OCI-M1 (cell line): ENCODE measurements at regions not wholly inside any gene's neighbourhood (a gene's known extent, or its start where the extent isn't known, plus 50 kb on each side); places are given as distances from the start of the nearest gene placed in this dataset.

ENCODE experiments used
- DNase-seq: peaks from one replicate; lab custom pipeline; 2025; lab: John Stamatoyannopoulos, UW

DNA sequence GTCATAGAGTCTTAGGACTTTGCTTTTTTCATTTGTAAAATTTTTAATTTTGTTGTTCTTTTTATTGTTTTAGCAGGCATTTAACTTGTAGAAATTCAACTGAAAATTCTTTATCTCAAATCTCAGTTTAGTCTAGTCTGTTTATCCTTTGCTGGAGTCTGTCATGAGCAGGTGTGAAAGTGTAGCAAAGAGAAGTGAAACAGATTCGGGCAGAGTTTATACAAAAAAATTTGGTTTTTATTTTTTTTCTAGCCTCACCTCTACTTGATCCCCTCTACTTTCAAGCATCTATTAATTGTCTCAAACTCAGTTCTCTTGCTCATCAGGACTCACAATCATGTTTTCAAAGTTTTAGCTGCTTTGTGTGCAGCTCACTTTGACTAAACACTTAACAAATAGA, 655.2 kb downstream of the HDGFL1 start:
- DNase-seq = no peak

DNA sequence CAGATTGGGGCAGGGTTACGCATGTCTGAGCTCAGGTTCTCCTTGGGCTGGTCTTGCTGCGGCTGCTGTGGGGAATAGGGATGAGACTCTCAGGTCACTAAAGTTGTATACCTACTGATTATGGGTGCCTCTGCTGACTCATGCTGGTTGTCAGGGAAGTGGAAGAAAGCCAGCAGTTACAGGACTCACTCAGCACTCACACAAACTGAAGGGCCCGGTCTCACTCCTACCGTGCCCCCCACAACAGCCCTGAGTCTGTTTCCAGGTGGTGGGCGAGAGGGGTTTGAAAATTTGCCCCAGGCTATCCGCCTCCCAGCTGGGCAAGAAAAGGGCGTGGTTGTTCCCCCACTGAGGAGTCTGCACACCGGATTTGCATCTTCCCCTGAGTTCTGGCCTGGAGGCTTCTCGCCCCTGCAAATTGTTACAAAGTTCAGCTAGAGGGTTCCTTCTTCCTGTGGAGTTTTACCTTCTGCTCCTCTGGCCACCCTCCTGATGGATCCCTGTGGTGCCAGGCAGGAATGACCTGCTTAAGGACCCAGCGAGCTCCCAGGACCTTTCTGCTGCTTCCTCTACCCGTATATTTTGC, 659.2 kb downstream of the HDGFL1 start:
- DNase-seq = peak; percentile 25

DNA sequence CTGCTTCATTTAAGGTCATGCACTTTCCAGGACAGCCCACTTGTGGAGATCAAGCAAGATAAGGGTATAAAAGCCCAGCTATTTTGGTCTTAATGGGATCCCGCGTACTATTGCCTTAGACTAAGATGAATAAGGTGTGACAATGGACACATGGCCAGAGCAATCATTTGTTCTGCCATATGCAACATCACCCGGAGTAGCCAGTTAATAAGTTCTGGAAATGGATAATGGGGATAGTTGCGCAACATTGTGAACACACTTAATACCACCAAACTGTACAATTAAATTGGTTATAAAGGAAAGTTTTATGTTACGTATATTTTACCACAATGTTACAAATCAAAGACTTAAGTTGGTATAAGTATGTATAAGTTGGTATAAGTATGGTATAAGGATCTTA, 674.5 kb downstream of the HDGFL1 start:
- DNase-seq = no peak

DNA sequence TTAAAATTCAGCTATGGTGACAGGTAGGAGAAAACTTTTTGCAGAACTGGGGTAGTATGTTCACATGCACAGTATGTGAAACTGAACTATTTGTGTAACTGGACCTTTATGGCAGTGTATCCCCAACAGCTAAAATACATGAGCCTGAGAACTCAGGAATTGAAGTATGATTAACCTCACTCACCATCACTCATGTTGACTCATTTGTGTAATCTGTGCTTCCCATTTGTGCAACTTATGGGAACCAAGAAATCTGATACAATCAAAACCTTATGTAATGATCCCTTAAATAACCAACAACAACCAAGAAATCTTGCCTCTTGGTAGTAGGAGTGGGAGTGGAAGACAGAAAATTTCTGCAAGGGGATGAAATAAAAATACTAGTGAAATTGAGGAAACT, 674.9 kb downstream of the HDGFL1 start:
- no peak for DNase-seq

DNA sequence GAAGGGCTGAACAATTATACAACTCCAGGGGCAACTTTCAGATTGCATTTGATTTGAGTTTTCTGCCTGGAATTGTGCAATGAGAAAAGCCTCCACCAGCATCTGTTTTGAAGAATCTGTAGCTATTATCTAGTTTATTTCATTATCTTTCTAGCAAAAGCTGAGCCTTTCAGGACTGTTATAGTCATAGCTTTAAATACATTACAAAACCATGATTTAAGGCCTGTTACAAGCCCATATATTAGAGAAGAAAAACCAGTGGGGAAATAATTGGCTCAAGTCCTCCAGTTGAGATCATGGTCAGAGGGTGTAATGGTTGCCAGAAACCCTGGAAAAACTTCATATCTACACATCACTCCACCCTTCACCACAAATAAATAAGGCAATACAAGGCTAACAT, 676.2 kb downstream of the HDGFL1 start:
- DNase-seq = no peak

DNA sequence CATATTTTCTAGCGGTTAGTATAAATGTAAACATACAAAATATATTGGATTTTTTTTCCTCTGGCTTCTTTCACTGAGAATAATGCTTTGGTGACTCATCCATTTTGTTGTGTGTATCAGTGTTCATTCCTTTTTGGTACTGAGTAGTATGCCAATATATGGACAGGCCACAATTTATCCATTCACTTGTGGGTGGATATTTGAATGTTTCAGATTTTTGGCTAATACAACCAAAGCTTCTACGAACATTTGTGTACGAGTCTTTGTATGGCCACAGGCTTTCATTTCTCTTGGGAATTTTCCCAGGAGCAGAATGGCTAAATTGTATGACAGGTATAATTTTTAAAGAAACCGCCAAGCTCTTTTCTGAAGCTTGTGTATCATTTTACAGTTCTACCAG, 677.5 kb downstream of the HDGFL1 start:
- no peak for DNase-seq

DNA sequence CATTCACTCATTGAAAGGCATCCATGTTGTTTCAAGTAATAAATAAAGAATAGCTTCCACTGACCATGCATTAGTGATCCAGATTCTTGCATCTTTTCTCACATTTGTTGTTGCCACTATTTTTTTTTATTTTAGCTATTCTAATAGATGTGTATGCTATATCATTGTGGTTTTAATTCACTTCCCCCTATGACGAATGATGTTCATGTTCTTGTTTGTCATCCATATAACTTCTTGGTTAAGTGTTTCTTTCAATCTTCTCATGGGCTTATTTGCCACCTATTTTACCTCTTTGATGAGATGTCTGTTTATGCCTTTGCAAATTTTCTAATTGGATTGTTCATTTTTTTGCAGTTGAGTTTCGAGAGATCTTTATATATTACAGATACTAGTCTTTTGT, 681.2 kb downstream of the HDGFL1 start:
- peak; percentile 20 for DNase-seq

DNA sequence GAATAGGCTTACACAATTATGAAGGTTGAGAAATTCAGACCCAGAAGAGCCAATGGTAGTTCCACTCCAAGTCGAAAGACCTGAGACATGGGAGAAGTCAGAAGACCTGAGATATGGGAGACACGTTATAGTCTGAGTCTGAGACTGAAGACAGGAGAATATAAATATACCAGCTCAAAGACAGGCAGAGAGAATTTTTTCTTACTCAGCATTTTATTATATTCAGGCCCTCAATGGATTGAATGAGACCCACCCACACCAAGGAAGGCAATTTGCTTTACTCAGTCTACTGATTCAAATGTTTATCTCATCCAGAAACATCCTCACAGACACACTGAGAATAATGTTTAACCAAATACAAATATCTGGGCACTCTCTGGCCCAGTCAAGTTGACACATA, 693.5 kb downstream of the HDGFL1 start:
- no peak for DNase-seq

DNA sequence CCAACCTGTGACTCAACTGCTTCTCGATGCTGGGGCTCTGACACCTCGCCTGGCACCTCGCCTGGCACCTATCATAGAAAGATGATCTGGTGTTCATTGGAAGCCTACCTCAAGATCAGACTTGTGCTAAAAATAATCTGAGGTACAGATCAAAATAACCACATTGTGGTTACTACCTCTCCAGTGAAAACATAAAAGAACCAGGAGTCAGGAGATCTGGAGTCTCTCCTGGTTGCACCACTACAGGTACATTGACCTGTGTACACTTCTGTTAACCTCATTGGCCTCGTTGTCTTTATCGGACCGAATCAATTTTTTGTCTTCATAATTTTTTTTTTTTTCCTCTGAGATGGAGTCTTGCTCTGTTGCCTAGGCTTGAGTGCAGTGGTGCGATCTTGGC, 695.9 kb downstream of the HDGFL1 start:
- DNase-seq = no peak

DNA sequence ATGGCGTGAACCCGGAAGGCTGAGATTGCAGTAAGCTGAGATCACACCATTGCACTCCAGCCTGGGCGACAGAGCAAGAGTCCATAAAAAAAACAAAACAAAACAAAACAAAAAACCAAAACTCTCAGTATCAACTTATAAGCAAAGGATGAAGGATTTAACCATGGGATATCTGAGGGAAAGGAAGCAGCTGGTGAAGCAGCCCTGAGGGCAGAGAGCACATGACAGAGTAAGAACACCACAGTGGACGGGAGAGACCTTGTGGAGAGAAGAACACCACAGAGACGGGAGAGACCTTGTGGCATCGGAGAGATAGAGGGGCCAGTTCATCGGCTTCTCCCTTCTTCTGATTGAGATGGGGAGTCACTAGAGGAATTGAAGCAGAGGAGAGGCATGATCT, 697.2 kb downstream of the HDGFL1 start:
- DNase-seq = no peak

DNA sequence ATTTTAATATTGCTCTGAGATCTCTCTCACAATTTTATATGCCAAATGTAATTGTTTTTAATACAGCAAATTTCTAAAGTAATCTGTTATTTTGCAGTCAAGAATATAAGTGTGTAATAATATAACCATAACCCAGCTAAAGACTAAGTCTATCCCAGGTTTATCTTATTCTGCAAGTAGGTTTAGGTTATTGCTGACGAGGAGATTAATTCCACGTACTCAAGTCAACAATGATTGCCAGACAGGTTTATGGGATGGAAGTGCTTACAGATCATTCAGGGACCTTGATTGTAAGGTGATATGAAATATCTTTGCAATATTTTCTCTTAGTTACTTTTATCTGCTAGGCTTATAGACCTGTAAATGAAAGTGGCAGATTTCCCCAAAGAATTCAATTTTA, 698.3 kb downstream of the HDGFL1 start:
- DNase-seq = no peak

DNA sequence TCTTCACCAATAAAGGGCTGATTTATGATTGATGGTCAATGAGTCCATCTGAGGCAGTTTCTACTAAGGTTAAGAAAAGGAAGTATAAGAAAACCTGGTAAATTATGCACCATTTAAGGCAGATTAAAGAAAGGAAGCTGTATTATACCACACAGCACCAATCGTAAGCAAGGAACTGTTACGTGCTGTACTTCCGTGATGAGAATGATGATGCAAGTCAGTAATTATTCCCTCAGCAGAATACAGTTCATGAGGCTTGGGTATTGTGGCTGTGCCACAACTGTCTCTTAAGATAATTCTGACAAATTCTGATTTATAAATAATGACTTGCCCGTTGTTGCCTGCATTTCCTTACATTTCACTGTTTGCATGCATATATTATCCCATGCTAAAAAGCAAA, 699.0 kb downstream of the HDGFL1 start:
- no peak for DNase-seq

DNA sequence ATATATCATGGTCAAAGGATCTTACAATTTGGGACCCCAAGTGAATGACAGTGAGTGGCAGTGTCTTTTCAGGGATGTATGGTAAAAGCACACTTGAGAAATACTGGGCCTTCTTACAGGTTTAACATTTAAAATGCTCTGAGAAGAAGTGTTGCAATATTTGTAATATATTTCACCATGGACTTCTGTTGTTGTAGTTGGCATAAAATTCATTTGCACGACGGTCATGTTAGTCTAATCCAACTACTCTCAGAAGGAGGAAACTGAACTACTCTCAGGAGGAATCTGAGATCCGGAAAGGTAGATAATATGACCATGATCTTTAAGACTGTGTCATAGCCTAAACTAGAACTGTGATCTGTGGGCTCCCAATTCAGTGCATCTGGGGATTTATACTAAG, 700.1 kb downstream of the HDGFL1 start:
- DNase-seq = peak; percentile 15

DNA sequence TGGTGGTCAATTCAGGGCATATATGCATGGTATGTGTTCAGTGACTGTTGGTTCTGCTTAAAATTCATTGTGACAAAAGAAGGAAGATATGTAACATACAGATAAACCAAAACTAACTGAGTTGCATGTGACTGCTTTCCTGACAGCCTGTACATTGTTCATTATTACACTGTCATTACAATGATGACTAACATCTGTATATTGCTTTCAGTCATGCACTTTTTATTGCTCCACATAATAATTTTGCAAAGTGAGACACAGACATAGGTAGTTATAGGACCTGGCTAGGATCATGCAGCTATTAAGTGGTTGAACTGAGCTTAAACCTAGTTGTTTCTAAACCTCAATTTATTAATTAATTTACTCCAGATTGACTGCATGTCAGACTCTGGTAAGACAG, 703.2 kb downstream of the HDGFL1 start:
- DNase-seq = peak; percentile 93

DNA sequence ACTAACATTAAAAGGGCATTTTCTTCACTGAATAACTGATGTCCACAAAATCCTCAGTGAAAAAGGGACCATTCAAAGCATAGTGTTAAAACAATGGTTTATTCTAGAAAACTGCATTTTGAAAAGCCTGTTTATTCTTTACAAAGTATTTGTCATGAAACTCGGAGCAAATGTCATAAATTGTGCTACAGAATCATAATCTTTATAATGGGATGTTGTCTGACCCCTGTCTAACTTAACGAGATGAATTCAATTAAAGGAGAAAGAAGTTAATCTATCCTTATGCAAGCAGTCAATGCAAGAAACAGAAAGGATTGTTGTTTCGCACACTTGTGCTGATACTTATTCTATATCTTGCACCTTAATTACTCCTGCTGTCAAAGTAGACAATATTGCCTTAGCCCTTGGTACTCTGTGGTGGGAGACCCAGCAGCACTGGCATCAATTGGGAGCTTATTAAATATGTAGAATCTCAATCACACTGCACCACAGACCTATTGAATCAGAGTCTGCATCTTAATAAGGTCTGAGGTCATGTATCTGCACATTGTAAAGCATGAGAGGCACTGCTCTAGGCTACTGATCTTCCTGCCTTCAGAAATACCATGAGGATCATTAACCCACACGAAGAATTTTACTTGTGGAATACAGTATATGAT, 708.3 kb downstream of the HDGFL1 start:
- no peak for DNase-seq

DNA sequence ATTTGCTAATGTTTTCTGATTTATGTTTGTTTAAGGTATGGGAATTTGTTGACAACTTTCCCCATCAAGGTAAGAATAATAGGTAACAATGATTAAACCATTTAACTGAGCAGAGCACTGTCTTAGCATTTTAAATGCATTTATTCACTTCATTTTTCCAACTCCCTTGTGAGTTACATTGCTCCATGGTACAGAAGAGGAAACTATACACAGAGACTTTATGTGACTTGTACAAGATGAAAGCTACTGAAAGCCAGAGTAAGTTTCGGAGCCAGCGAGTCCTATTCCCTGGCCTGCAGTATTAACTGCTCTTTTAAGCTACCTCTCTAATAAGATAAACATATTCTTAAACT, 708.8 kb downstream of the HDGFL1 start:
- DNase-seq = no peak

DNA sequence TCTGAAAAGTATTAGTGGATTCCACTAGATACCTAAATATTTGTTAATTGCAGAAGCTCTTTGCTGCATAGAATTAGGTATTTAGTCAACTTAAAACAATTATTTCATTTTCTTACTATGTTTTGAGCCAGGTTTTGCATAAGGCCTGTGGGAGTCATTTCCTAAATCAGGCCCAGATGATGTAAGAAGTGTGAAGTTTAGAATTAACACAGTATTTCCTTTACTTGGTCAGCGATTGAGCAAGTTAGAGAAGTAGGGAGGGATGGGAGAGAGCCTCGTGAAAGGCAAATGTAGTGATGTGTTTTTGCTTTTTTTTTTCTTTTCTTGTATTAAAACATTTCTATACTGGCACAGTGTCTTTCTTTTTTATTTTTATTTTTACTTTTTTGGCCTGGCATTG, 711.1 kb downstream of the HDGFL1 start:
- DNase-seq = peak; percentile 47

DNA sequence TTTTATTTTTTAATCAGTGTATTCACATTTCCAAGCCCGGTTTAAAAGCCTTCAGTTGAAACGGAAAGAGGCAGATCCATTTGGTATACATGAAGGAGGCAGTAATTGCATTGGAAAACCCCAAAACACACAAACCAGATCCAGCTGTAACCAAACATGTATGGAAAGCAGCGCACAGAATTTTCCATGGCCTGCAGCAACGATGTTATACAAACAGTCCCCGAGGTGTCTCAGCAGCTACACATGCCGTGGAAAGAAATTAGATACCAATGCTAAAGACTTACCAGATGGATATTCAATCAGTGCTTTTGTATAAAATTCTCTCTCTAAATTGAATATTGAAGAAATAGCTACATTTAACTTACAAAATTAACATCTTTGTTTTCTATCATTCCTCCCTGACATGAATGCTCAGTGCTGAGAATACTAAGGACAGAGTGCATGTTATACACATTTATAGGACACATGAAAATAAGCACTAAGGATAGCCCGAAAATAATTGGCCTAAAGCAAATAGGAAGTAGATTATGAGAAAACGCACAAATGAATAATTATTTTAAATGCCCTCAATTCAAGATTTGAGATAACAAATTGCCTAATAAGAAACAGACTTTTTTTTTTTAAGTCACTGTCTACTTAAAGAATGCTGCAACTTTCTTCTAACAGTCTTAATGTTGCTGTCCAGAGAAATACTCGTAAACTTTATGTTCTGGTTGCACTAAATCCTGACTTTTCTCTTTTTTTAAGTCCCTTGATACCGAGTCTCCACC, 713.1 kb downstream of the HDGFL1 start:
- no peak for DNase-seq

DNA sequence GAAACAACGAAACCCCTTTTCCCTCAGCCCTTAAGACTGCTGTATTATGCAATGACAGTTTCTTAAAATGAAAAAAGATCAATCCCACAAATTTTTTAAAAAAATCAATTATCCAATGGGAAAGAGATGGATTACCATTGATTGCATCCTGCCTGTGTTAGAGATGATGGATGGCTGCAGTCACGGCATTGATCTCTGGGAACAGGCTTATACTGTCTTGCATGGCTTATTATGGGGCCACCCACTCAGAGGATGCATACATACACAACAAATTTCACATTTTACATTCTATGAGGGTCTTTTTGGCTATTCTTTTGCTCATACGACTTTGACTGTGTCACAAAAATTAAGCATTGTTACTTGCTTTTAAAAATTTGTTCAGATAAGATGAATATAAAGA, 724.3 kb downstream of the HDGFL1 start:
- no peak for DNase-seq

DNA sequence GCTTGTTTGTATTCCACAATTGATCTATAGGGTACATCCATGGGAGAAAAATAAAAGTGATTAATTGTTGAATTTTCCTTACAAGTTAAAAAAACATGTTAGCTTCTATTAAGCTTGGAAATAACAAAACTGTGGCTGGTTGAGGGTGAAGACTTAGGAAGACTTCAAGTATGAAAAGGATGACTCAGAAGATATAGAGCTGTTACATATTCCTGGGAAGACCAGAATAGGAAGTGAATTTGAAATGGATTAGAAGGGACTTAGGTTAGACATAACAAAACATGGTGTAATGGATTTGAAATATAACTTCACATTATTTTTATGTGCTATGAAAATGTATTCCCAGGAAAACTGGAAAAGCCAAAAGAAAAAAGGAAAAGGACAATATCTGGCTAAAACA, 732.2 kb downstream of the HDGFL1 start:
- DNase-seq = no peak

DNA sequence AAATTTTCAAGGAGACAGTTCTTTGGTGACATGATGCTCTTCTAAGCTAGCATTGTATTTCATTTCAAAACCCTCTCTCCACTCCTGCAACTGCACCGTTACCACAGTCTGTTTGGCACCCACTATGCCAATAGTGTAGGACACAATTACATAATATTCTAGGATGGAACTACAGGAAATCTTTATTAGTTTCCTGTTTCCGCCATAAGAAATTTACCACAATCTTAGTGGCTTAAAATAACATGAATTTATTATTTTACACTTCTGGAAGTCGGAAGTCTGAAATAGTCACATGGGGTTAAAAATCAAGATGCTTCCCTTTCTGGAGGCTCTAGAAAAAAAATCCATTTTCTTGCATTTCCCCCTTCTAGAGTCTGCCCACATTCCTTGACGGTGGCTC, 733.1 kb downstream of the HDGFL1 start:
- DNase-seq = no peak

DNA sequence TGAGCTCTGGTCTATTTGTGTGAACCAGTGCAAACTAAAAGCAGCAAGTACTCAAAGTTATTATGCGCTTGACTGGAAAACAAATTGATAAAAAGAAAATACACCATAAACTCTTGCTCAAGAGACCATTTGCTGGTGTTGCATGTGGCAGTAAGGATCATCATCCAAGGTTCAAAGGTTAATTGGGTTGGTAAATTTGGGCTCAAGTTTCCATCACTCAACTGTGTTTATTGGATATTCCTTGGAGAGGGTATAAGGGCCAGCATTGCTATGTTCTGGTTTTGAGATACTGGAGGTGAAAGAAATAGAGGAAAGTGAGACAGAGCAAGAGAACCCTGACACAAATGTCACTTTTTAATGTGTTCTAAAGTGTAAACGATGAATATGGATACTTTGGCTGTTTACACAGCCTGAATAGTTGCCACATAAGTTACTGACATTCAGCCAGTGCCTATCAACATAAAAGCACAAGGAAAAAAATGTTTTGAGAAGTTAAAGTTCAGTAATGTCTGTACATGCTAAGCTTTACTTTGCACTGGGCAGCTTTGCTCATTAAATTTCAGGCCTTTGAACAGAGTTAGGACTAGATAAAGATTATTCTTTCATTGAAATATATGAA, 736.1 kb downstream of the HDGFL1 start:
- no peak for DNase-seq

DNA sequence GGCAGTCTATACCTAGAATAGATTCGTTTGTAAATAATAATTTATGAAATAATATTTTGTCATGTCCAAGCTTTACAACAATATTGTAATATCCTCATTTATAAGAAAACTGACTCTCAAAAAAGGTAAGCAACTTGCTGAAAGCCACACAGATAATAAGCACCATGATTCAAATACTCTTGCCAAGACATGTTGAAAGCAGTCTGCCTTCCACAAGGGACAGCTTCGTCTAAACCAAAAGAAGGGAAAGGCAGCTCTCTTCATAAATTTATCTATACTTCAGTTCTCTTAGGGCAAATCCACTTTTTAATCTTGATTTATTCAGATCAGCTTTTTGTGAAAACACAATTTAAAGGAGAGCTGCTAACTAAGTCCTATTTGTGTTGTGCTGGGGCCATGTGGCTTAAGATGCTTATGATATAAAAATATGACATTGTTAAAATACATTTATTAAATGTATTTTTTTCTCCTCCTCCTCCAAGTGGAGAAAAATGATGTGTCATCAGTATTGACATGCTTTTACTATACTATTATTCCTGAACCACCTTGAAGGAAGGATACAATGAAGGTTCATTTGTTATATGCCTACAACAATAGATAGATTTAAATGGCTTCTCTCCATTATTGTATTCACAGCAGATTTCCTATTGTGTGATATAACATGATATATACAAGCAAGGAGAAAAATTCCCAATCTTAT, 737.0 kb downstream of the HDGFL1 start:
- no peak for DNase-seq
